RCC 7860 (cell line): ENCODE measurements at regions not wholly inside any gene's neighbourhood (a gene's known extent, or its start where the extent isn't known, plus 50 kb on each side); places are given as distances from the start of the nearest gene placed in this dataset.

ENCODE experiments used
- DNase-seq: peaks from one replicate; pipeline ENCODE4 v3.0.0-alpha.2; 2015; ENCODE audit warnings: low spot score
- FAIRE-seq: peaks from 2 replicates; lab custom pipeline; 2012; peaks lifted over from hg19 to GRCh38; lab: Jason Lieb, UNC

- DNase-seq (no peak), FAIRE-seq (no peak)
Observed at GRCh38 chr18:78296166-78296565, 683.5 kb upstream of the SALL3 start.

- FAIRE-seq, result no peak
Observed at GRCh38 chr18:78297048-78297447, 682.6 kb upstream of the SALL3 start.

GRCh38 chr18:78303519-78304191 lies 676.0 kb upstream of the SALL3 start:
- DNase-seq (no peak), FAIRE-seq (no peak)

More at GRCh38 chr18:78297048-78297447, 682.6 kb upstream of the SALL3 start:
- DNase-seq, result no peak

- DNase-seq (no peak), FAIRE-seq (no peak)
Observed at GRCh38 chr18:78304192-78305164, 675.1 kb upstream of the SALL3 start.

GRCh38 chr18:78305789-78306188 lies 673.8 kb upstream of the SALL3 start:
- DNase-seq (no peak), FAIRE-seq (no peak)

GRCh38 chr18:78309307-78309706 lies 670.3 kb upstream of the SALL3 start:
- DNase-seq (no peak), FAIRE-seq (no peak)

GRCh38 chr18:78309924-78310323 lies 669.7 kb upstream of the SALL3 start:
- DNase-seq (no peak), FAIRE-seq (no peak)

GRCh38 chr18:78319264-78319663 lies 660.4 kb upstream of the SALL3 start:
- DNase-seq (no peak), FAIRE-seq (no peak)

- no peak for FAIRE-seq
- DNase-seq, result no peak
Observed at GRCh38 chr18:78319961-78320360, 659.7 kb upstream of the SALL3 start.

- FAIRE-seq (no peak), DNase-seq (no peak)
Observed at GRCh38 chr18:78321402-78321801, 658.2 kb upstream of the SALL3 start.

GRCh38 chr18:78323453-78324197 lies 656.0 kb upstream of the SALL3 start:
- no peak for DNase-seq
- FAIRE-seq, result no peak

- DNase-seq, result no peak
- no peak for FAIRE-seq
Observed at GRCh38 chr18:78327643-78328042, 652.0 kb upstream of the SALL3 start.

GRCh38 chr18:78330766-78331165 lies 648.9 kb upstream of the SALL3 start:
- DNase-seq (no peak), FAIRE-seq (no peak)

- no peak for FAIRE-seq
- no peak for DNase-seq
Observed at GRCh38 chr18:78352910-78353309, 626.7 kb upstream of the SALL3 start.

- no peak for DNase-seq
- FAIRE-seq, result no peak
Observed at GRCh38 chr18:78362198-78362597, 617.4 kb upstream of the SALL3 start.

- FAIRE-seq (no peak), DNase-seq (no peak)
Observed at GRCh38 chr18:78363556-78364387, 615.8 kb upstream of the SALL3 start.

- DNase-seq (no peak), FAIRE-seq (no peak)
Observed at GRCh38 chr18:78364388-78364960, 615.1 kb upstream of the SALL3 start.

- FAIRE-seq, result no peak
Observed at GRCh38 chr18:78367996-78368395, 611.6 kb upstream of the SALL3 start.

GRCh38 chr18:78368726-78369125 lies 610.9 kb upstream of the SALL3 start:
- no peak for DNase-seq
- FAIRE-seq, result no peak

More at GRCh38 chr18:78367996-78368395, 611.6 kb upstream of the SALL3 start:
- DNase-seq, result no peak

GRCh38 chr18:78376046-78376445 lies 603.6 kb upstream of the SALL3 start:
- no peak for DNase-seq
- no peak for FAIRE-seq
